Esophagus mucosa (tissue), 1 donor: ENCODE measurements at regions not wholly inside any gene's neighbourhood (a gene's known extent, or its start where the extent isn't known, plus 50 kb on each side); places are given as distances from the start of the nearest gene placed in this dataset.
"Not testable (repeated sequence)": the region's sequence is repeated elsewhere in the genome, so short reads cannot be mapped to it uniquely, and the experiment has no call there.

Experiments
- ATAC-seq: fragments of 200-7000 bp; cut with Tn5 transposase; one replicate; pipeline ENCODE4 v1.9.1; 2020
- donor health status: DM: yes; HTN: yes; CAD: no.

DNA sequence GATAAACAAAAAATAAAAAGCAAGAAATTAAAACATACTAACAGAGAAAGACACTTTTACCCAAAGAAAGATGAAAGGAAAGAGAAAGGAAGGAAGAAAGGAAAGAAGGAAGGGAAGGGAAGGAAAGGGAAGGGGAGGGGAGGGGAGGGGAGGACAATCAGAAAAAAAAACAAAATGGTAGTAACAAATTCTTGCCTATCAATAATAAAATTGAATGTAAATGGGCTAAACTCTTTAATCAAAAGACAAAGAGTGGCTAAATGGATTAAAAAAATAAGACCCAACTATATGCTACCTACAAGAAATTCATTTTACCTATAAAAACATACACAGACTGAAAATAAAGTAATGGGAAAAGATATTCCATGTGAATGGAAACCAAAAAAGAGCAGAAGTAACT, 372.9 kb upstream of the NFIA start:
- no peak for ATAC-seq

DNA sequence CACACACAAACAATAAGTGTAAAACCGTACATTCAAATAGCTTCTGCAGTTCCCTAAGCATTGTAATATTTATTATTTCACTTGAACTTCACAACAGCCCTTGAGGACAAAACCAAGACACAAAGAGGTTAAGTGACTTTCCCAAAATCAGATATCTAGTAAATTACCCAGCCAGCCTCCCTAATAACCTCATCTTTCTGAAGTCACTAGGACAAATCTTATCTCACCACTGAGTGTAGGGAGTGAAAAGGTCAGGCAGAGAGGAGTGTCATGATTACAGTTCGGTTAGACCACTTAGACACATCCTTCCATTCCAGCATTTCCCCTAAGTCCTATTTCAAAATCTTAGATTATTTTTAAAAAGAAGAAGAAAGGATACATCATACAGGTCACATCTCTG, 377.3 kb upstream of the NFIA start:
- no peak for ATAC-seq

DNA sequence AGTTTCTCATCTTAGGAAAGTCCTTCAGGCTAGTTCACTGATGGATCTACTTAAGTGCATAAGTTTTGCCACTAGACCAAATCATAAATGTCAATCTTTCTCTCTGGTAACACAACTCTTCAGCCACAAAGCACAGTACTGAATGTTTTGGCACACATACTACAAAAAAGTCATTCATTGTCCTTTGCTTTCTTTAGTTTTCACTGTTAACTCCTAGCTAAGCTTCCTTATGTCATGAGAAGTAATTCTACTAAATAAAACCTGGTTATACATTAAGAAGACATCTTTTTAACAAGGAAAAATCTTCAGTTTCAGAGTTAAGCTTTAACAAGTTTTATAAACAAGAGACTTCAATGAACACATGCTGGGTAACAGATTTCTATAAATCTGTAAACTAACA, 379.2 kb upstream of the NFIA start:
- no peak for ATAC-seq

DNA sequence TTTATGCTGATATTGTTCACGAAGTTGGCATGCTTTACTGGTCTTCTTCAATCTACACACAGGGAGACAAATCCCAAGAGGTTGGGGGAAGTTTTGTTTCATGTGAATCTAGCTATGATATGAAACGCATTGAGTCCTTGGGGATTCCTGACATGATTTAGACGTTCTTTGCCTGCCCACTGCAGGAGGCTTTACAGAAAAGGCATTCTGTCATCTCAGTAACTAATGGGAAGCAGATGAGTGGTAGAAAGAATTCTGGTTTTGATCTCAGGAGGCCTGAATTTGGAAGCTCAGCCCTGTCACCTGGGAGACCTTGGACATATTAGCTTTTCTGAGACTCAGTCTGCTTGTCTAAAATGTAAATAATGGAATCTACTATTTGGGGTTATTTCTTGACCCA, 383.0 kb upstream of the NFIA start:
- no peak for ATAC-seq

DNA sequence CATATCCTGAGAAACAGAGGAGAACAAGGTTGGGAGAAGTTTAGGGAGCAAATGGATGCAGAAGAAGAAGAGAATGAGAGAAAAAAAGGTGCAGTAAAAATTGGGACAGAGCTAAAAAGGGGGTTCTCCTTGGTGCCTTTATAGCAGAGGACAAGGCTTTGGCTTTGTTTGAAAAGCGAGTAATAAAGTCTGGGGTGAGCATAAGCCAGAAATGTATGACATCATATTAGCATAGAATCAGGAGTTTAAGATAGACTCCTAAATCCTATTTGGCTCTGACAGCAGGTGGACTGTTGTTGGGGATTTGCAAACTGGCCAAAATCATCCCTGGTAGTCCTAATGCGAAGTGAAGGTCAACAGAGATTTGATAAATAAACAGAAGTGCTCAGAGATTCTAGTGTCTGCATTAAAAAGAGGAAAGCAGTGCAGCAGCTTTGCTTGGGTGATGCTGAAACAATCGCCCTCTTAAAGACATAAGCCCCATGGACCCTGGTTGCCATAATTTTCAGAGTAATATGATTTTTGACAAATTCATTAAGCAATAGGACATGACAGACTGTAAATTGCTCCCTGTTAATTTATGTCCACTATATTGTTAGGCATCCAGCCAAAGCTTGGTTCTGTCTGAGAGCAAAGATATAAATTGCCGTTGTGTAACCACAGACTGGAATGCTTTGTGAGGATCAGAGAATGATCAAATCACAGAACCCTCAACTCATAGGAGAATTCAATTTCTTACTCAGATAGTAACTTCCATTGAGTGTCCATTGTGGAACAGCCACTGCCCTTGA, 385.0 kb upstream of the NFIA start:
- no peak for ATAC-seq

DNA sequence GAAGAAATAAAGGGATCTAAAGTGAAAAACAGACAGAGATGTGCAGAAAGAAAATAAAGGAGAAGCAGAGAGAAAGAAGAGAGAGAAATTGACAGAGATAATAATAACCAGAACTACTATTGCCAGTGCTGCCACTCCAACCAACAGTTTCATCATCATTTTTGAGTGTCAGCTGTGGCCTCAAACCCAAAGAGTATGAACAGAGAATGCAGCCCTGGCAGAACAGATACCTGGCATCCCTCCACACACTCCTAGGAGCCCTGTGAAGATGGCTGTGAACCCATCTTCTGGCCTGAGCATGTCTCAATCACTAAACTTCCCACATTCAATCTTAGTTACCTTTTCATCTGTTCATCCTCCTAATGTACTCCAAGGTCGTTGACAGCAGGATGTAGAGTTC, 385.8 kb upstream of the NFIA start:
- ATAC-seq, result no peak

DNA sequence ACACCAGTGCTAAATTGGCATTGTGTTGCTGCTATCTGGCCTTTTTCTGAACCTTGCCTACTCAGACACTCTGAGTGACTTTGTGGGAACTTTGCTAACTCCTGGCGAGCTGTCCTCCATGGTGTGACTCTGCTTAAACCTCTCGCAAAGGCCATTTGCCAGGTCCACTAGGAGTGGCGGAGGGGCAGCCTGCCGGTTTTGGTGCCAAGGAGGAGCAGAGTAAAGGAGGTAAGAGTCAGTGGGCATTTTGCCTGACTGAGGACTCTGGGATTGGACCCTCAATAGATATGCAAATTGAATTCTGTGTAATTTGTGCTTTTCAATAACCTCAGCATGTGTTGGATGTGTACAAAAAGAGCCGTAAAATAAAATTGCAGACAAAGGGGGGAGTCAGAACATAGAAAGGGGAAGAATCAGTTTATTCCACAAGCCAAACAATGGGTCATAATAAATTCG, 386.6 kb upstream of the NFIA start:
- ATAC-seq, result no peak

DNA sequence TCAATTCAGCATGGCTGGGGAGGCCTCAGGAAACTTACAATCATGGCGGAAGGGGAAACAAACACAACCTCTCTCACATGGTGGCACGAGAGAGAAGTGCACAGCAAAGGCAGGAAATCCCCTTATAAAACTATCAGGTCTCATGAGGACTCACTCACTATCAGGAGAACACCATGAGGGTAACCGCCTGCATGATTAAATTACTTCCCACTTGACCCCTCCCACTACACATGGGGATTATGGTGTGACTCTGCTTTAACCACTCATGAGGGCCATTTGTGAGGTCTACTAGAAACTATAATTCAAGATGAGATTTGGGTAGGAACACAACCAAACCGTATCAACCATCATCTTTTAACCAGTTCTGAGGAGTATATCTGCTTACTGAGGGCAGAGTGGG, 387.4 kb upstream of the NFIA start:
- no peak for ATAC-seq

DNA sequence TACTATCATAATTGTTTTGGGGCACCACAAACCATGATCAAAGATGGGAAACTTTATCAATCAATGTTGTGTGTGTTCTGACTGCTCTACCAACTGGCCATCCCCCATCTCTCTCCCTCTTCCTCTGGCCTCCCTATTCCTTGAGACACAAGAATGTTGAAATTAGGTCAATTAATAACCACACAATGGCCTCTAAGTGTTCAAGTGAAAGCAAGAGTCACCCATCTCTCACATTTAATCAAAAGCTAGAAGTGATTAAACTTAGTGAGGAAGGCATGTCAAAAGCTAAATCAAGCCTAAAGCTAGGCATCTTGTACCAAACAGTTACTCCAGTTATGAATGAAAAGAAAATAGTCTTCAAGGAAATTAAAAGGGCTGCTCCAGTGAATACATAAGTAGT, 390.3 kb upstream of the NFIA start:
- no peak for ATAC-seq

DNA sequence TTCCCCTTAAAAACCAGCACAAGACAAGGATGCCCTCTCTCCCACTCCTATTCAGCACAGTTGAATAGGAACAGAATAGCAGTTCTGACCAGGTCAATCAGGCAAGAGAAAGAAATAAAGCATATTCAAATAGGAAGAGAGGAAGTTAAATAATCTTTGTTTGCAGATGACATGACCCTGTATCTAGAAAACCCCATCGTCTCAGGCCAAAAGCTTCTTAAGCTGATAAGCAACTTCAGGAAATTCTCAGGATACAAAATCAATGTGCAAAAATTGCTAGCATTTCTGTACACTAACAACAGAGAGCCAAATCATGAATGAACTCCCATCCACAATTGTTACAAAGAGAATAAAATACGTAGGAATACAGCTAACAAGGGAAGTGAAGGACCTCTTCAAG, 394.1 kb upstream of the NFIA start:
- ATAC-seq, result not testable (repeated sequence)

DNA sequence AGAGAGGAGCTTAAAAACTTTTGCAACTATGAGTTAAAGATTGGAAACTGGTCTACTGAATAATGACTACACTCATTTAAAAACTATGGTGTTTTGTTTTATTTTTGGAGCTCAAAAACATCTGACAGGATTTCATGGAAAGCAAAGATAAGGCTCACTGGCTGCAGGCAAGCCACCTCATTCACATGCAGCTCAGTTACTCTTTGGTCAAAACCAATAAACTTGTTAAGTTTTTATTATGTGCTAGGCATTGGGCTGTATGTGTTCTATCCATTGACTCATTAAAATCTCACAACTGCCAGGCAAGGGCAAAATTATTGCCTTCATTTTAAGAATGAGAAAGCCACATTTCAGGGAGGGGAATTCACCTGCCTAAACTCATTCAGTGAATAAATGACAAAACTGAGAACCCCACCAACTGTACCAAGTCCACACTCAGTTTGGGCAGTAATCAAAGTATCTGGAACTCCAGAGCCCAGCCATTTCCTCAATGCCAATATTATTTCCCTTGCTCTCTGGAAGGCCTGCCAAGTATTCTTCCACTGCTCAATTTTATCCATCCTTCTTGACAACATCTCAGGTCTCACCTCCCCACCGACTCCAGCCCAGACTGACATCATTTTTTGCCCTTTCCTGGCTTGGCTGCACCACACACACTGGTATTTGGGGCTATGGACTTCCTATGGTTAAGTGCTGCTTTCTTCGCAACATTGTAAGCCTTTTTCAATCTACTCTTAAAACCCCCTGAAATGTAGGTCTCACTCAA, 401.1 kb upstream of the NFIA start:
- ATAC-seq, result no peak

DNA sequence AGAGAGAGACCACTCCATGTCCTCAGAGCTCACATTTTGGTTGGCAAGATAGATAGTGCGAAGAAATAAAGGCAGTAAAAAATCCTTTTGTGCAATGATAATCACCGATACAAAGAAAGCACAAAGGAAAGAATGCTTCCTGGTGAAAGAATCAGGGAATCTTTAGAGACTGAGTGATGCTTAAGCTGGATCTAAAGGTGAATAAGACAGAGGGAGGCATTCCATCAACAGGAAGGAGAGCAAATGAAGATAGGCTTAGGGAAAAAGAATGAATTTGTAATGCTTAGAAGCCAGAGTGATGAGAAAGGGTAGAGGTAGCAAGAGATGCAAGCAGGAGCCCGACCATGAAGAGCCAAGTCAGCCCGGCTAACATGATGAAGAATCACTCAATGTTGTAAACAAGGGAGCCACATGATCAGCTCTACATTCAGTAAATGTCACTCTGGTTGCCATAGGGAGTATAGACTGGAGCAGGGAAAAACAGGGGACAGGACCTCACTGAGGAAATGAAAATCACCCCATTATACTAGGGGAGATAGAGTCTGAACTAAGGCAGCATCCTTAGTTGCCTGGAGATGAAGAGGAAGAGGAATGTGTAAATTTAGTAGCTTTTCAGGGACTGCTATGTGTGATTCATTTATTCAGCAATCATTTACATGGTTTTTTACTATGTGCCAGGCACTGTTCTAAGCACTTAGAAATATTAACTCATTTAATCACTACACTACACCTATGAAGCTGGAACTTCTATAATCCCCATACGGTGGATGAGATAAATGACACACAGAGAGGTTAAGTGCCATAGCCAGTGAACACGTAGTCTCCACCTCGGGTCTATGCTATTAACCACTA, 402.6 kb upstream of the NFIA start:
- no peak for ATAC-seq

DNA sequence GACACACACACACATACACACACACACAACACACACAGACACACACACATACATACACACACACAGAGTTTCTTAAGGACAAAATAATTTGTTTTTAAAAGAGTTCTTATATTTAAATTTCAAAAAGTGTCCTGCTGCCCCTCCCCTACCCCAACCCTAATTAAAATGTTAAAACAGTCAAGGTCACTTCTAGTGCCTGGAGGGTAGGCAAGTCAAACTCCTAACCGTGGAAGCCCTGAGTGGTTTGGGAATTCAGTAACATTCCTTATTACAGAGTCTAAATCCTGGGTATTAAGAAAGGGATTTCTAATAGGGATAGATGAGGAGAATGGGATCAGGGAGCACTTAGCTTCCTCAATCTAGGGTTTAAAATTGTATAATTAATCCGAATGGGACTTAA, 403.6 kb upstream of the NFIA start:
- no peak for ATAC-seq

DNA sequence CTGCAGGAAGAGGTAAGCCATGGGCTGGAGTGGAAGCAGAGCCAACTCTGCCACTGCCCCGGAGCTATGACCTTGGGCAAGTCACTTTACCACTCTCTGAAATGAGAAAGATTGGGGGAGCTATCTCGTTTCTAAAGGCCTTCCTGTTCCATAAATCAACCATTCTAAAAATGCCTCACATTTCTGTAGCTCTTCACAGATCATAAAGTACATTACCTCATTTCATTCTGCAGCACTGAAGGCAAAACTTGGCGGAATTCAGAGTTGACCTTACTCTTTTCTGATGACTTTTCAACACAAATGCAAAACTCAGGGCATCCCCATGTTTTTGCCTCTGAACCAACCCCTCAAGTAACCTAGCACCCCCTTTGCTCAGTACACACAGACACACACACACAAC, 404.0 kb upstream of the NFIA start:
- ATAC-seq, result no peak

DNA sequence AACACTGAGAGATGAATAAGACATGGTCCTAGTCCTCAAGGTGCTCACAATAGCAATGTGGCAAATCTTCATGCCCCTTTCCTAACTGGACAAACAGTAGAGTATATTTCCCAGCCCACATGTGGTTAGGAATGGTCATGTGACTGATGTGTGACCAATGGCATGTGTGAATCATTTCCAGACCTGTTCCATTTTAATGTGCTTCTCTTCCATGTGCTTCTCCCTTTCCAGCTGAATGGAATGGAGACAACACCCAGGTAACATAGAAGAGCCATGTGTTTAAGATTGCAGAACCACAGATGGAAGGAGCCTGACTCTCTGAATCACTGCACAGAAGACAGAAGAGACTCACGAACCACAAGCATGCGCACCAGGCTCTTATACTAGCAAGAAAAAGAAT, 409.9 kb upstream of the NFIA start:
- no peak for ATAC-seq

DNA sequence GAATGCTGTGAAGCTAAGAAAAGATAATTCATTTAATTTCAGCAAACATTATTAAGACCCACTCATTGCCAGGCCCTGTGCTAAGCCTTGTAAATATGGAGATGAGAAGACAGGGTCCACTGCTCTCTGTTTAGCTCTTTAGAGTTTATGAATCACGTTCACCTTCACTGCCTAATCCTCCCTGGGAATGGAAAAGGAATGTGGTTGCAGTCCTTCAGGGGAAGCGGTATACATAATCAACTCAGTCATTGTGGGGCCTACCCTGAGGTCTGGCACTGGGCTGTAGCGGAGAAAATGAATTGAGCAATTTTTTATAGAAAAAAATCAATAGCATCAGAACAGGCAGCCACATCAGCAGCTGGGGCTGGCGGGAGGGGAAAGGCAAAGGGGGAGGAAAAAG, 412.1 kb upstream of the NFIA start:
- no peak for ATAC-seq

DNA sequence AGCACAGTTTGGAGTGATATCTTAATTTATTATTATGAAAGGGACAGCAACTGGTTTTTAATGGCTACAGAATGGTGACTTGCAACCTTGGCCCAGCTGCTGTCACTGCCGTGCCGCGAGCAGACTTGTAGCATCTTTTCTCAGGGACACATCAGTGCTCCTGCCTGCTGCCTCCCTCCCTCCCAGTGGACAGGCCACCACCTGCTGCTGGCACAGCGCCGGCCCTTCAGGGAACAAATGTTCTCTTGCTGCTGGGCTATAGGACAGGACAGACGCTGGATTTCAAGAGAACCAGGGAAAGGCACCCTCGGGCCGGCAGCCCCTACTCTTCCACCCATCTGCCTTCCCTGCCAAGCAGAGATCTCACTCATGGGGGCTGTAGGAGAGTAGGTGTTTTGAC, 413.8 kb upstream of the NFIA start:
- ATAC-seq, result no peak

DNA sequence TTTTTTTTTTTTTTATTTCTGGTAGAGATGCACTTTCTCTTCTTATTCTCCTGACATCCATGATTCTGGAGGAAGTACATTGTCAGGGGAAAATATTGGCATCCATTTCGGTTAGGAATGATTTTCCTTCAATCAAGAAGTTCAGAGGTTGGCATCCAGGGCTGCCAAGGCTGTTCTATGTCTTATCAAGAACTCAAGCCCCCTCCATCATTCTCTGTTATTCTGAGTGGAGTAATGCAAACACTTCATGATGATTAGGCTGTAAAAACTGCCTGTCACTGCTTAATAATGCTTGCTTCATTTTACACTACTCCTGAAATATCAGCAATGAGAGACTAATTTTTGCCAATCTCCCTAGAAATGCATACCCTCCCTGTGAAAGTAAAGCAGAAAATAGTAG, 417.1 kb upstream of the NFIA start:
- ATAC-seq, result no peak

DNA sequence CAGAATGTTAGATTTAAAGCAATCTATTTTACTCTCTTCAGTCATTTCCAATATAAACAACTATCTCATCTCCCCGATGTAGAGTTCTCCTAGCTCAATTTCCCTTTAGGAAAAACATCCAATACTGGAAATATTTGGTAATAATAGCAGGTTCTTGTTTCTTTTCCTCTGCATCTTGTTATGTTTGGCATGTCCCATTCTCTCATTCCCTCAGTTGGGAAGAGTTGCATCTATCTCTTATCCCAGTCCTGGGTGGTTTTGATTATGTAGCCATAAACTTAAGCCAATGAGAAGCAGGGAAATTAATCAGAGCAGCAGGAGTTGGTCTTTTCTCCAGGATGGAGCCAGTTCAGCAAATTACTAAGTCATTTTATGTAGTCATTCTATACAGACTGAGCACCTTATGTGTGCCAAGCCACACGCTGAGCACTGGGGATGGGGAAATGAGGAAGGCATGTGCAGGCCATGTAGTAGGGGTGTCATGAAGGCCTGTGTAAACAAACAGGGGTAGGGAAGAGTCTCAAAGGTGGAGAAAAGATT, 418.2 kb upstream of the NFIA start:
- no peak for ATAC-seq

DNA sequence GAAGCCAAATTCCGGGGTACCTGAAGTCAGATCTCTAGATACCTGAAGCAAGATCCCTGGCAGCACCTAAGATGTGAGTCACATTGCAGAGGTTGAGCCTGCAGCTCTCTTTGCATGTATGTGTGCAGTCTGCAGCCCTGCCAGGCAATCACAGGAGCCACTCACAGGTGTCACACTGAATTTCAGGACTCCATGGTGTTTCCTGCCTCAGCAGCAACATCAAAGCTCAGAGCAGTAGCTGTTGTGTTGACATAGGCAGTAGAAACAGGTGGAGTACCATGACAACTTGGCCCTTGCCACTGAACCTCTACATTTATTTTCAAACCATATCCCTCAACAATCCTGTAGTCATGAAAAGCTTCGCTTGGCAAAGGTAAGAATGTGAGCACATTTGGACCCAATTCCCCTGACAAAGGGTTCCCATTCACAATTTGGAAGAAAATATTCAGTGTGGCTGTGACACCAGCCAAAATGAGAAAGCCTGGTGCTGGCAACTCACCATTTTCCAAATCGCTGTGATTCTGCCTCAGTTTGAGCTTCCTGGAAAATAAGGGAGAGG, 419.8 kb upstream of the NFIA start:
- ATAC-seq, result no peak

DNA sequence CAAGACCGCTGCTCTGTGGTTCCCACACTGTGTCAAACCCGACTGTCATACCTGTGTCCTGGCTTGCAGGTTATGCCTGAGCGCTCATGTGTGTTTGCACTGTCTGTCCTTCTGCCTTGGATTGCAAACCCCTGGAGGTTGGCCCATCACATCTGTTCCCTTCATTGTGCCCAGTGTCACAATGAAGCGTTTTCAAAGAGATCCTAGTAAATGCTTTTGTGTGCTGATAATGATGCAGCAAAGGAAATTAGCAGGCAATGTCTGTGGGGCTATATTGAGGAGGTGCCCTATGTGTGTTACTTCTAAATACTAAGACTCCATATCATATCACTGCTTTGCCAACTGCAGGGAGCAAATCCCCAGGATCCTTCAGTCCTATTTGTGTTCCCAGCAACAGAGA, 424.4 kb upstream of the NFIA start:
- no peak for ATAC-seq

DNA sequence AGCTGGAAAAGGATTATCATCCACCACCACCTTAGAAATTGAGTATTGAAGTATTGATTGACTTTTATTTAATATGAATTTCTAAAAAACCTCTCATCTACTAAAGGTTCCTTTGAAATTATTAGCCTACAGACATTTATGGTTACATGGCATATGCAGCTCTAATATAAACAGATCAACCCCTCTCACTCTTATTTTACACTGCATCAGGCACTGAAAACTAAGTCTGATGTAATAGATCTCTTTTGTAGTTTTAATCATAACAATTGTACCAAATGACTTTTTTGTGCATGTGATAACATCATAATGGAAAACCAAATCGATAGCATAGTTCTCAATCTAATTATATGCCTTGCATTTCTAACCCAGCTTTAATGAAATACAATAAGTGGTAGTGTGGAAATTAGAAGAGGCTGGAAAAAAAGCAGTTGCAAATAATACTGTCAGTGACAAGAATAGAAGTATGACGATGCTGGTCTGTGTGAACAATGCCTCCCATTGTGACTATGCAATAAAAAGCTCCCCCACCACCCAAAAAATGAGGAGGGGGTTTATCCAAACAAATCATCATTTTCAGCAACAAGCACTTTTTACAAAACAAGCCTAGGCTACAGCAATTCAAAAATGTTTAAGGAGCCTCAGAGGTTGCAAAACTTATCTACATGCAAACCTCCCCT, 426.5 kb upstream of the NFIA start:
- no peak for ATAC-seq
